ENCODE measurements at regions not wholly inside any gene's neighbourhood (a gene's known extent, or its start where the extent isn't known, plus 50 kb on each side); places are given as distances from the start of the nearest gene placed in this dataset.
"Not testable (repeated sequence)": the region's sequence is repeated elsewhere in the genome, so short reads cannot be mapped to it uniquely, and the experiment has no call there.

GRCh38 chr7:46059308-46060020, 138.4 kb upstream of the IGFBP3 start:
- TF ChIP-seq, protein P1, sequence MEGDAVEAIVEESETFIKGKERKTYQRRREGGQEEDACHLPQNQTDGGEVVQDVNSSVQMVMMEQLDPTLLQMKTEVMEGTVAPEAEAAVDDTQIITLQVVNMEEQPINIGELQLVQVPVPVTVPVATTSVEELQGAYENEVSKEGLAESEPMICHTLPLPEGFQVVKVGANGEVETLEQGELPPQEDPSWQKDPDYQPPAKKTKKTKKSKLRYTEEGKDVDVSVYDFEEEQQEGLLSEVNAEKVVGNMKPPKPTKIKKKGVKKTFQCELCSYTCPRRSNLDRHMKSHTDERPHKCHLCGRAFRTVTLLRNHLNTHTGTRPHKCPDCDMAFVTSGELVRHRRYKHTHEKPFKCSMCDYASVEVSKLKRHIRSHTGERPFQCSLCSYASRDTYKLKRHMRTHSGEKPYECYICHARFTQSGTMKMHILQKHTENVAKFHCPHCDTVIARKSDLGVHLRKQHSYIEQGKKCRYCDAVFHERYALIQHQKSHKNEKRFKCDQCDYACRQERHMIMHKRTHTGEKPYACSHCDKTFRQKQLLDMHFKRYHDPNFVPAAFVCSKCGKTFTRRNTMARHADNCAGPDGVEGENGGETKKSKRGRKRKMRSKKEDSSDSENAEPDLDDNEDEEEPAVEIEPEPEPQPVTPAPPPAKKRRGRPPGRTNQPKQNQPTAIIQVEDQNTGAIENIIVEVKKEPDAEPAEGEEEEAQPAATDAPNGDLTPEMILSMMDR (IDR thresholded peaks at IDR 0.05; ENCODE audit: insufficient read depth, missing control alignments) = no peak
- DNase-seq (ENCODE audit: insufficient read length, low spot score) (no peak), FAIRE-seq (no peak)

- TF ChIP-seq, protein P1 (IDR thresholded peaks at IDR 0.05; ENCODE audit: insufficient read depth, missing control alignments) = no peak
- FAIRE-seq = no peak
- DNase-seq (ENCODE audit: insufficient read length, low spot score) = no peak
Observed at GRCh38 chr7:46058086-46058823, 137.2 kb upstream of the IGFBP3 start.

DNA sequence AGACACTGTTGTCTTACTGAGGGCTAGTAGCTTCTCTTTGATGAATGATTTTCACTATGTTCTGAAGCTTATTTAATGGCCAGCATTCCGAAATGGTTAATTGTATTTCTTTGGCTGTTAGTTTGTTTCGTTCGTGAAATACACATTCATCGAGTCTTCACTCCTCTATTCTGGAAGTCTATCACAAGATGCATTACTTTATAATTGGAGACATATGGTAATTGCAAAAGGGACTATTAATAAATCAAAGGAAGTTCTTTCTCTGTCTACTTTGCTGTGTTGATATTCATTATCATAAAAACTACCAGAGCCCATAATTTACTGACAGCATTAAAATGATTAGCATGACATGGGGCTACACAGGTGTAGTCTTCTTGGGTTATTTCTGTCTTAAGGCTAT, 133.8 kb upstream of the IGFBP3 start:
- DNase-seq (ENCODE audit: insufficient read length, low spot score) (no peak), FAIRE-seq (no peak)
- TF ChIP-seq, protein P1 (IDR thresholded peaks at IDR 0.05; ENCODE audit: insufficient read depth, missing control alignments) = no peak

- TF ChIP-seq, protein P1 (IDR thresholded peaks at IDR 0.05; ENCODE audit: insufficient read depth, missing control alignments) = no peak
- FAIRE-seq (no peak), DNase-seq (ENCODE audit: insufficient read length, low spot score) (no peak)
Observed at GRCh38 chr7:46054272-46054671, 133.2 kb upstream of the IGFBP3 start.

DNA sequence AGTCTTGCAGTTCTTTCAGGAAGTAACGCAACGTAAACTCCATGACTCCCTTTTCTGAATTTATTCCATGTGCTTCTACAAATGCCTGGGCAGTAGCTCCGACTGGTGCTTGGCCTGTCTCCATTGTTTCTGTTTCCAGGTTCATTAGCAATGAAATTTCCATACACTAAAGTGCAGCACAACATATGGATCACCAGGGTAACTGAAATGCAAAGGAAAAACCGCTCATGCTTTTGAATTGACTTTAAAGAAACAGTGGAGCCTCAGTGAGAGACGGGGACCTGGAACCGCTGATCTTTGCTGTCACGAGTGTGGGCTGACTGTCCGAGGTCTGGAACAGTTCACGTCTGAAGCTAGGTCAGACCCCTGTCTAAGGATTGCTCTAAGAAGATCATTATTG, 126.5 kb upstream of the IGFBP3 start:
- TF ChIP-seq, protein P1 (IDR thresholded peaks at IDR 0.05; ENCODE audit: insufficient read depth, missing control alignments) = no peak
- no peak for FAIRE-seq
- no peak for DNase-seq (ENCODE audit: insufficient read length, low spot score)

- not testable (repeated sequence) for DNase-seq (ENCODE audit: insufficient read length, low spot score); FAIRE-seq
Observed at GRCh38 chr7:46043338-46043737, 122.3 kb upstream of the IGFBP3 start.

GRCh38 chr7:46039813-46040212, 118.7 kb upstream of the IGFBP3 start:
- not testable (repeated sequence) for DNase-seq (ENCODE audit: insufficient read length, low spot score); FAIRE-seq

DNA sequence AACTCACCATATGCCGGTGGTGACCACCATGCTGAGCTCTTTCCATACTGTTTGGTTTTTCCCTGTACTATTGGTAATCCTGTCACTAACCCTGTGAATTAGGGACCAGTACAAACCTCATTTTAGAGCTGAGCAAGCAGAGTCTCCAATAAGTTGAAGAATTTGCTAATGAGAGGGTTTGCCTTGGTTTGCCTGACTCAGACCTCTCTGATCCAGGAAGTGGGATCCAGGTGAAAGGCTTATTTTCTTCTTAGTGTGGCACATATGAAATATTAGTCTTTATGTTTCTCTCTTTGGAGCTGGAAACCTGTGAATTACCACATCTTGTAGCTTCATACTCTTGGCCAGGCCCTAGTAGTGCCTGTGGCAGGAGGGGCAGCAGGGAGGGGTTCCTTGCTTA, 114.1 kb upstream of the IGFBP3 start:
- DNase-seq (ENCODE audit: insufficient read length, low spot score) (no peak), FAIRE-seq (no peak)
- TF ChIP-seq, protein P1 (IDR thresholded peaks at IDR 0.05; ENCODE audit: insufficient read depth, missing control alignments) = no peak
